ENCODE measurements at regions not wholly inside any gene's neighbourhood (a gene's known extent, or its start where the extent isn't known, plus 50 kb on each side); places are given as distances from the start of the nearest gene placed in this dataset.

GRCh38 chr7:136136906-136137454, 159.8 kb upstream of the MTPN start:
- no peak for DNase-seq (ENCODE audit: low read depth)
- no peak overlapping the region for H3K4me3 ChIP-seq (ENCODE audit: low read depth, low read length)
- no peak for TF ChIP-seq CTCF (conservative IDR thresholded peaks at IDR 0.05; ENCODE audit: low read depth, low read length)

GRCh38 chr7:136134503-136134902, 157.3 kb upstream of the MTPN start:
- no peak for DNase-seq (ENCODE audit: low read depth)
- H3K4me3 ChIP-seq (ENCODE audit: low read depth, low read length), result no peak overlapping the region
- no peak for TF ChIP-seq CTCF (conservative IDR thresholded peaks at IDR 0.05; ENCODE audit: low read depth, low read length)

- DNase-seq (ENCODE audit: low read depth), result no peak
- TF ChIP-seq CTCF (conservative IDR thresholded peaks at IDR 0.05; ENCODE audit: low read depth, low read length), result no peak
- H3K4me3 ChIP-seq (ENCODE audit: low read depth, low read length), result no peak overlapping the region
These were observed 156.4 kb upstream of the MTPN start for GRCh38 chr7:136133551-136133950.

GRCh38 chr7:136131304-136131630, 154.1 kb upstream of the MTPN start:
- DNase-seq (ENCODE audit: low read depth), result no peak
- TF ChIP-seq CTCF (conservative IDR thresholded peaks at IDR 0.05; ENCODE audit: low read depth, low read length), result no peak
- no peak overlapping the region for H3K4me3 ChIP-seq (ENCODE audit: low read depth, low read length)

GRCh38 chr7:136130511-136131303, 153.5 kb upstream of the MTPN start:
- no peak for DNase-seq (ENCODE audit: low read depth)
- TF ChIP-seq CTCF (conservative IDR thresholded peaks at IDR 0.05; ENCODE audit: low read depth, low read length), result no peak
- H3K4me3 ChIP-seq (ENCODE audit: low read depth, low read length), result no peak overlapping the region

- no peak for DNase-seq (ENCODE audit: low read depth)
- no peak for TF ChIP-seq CTCF (conservative IDR thresholded peaks at IDR 0.05; ENCODE audit: low read depth, low read length)
- H3K4me3 ChIP-seq (ENCODE audit: low read depth, low read length), result no peak overlapping the region
These were observed 150.9 kb upstream of the MTPN start for GRCh38 chr7:136128050-136128449.

- no peak for TF ChIP-seq CTCF (conservative IDR thresholded peaks at IDR 0.05; ENCODE audit: low read depth, low read length)
- DNase-seq (ENCODE audit: low read depth), result no peak
- H3K4me3 ChIP-seq (ENCODE audit: low read depth, low read length), result no peak overlapping the region
These were observed 146.2 kb upstream of the MTPN start for GRCh38 chr7:136123352-136123751.
